Stimulated activated CD4-positive, alpha-beta T cell treated with anti-CD3 and anti-CD28 coated beads, Interleukin-15, amount 100 ng/mL, for 24 hours (primary cell): ENCODE measurements at regions not wholly inside any gene's neighbourhood (a gene's known extent, or its start where the extent isn't known, plus 50 kb on each side); places are given as distances from the start of the nearest gene placed in this dataset.
"Not testable (repeated sequence)": the region's sequence is repeated elsewhere in the genome, so short reads cannot be mapped to it uniquely, and the experiment has no call there.

Experiments used
- DNase-seq: peaks from one replicate; pipeline ENCODE4 v3.0.0-alpha.2; 2020

DNA sequence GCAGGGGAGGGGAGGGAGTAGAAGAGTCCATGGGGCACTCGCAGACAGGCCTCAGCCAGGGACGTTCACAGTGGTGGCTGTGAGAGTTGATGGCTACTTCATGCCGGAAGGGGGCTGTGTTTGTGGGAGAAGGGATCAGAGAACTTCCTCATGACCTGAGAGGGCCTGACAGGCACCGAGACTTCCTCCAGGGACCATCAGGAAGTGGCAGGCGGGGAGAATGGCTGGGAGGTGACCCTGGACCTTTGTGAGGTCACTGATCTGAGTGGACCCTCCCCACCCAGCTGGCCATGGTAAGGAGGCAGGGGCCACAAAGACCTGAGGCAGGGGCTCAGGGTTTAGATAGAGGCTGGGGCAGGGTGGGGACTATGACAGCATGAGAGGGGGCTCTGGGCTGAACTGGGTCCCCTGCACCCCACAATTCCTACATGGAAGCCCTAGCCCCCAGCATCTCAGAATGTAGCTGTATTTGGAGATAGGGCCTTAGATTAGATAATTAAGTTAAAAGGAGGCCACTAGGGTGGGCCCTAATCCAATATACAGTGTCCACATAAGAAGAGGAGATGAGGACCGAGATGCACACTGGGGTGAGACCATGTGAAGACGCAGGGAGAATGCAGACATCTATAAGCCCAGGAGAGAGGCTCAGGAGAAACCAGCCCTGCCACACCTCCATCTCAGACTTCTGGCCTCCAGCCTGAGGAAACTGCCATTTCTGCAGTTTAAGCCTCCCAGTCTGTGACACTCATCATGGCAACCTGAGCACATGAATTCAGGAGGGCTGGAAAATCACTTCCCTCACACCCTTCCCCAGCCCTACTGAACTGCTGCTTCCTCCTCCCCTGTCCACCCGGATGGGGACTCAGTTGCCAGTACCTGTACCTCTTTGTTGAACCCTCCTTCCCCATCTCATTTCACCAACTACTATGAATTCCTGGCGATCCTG is 273.9 kb upstream of the ZNF32 start:
- DNase-seq, result no peak

DNA sequence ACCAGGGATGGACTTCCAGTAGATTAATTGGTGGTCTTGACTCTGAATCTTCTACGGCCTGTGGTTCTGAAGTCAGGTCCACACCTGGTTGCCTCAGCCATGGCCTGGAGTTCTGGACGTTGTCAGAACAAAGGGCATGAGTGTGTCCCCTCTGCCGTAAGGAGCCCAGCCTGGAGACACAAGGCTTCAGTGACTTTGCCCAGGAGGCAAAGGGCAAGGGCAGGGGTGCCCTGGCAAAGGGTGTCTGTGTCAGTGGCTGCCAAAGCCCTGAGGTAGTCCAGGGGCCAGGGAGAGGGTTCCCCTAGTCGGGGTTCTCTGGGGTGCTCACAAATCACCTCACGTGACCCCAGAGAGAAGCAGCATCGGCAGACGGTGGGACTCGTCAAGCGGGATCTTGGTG is 273.2 kb upstream of the ZNF32 start:
- no peak for DNase-seq

- DNase-seq, result no peak
These were observed 272.8 kb upstream of the ZNF32 start for GRCh38 chr10:43921478-43921877.

GRCh38 chr10:43920236-43920758 is 271.6 kb upstream of the ZNF32 start:
- DNase-seq, result not testable (repeated sequence)

DNA sequence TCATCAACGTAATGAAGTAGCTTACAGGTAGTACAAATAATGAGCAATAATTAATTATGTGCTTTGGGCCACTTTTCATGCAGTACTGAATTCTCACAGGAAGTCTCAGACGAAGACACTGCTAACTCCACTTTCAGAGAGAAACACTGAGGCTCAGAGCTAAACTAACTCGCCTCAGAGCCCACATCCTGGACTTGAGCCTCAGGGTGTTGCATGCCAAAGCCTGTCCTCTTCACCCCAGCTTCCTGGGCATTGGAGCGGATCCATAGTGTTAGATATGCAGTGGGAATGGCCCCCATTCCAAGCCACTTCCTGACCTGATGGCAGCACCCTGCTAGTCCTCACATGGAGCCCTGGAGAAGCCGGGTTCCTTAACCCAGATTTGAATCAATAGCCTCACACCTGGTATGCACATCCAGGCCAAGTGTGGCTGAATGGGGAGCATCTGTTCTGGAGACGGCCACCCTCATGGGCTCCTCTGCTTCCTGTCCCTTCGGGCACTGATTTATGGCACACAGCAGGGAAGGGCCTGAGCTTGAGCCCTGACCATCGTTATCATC is 265.1 kb upstream of the ZNF32 start:
- no peak for DNase-seq

DNA sequence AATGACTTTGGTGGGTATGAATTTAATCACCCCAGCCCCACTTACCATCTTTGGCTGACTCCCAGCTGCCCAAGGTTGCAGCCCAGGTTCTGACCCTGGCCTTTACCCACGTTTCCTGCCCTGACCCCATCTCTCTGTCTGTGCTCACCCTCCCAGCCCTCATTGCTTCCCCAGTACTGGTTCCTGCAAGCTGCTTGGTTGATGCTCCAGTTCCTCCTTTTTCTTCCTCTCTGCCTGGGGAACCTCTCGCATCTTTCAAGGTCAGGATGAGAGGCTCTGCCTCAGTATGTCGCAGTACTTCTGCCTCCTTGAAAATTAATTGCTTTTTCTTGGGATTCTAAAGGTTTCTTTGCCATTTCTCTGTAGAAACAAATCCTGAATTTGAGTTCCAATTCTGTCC is 263.8 kb upstream of the ZNF32 start:
- DNase-seq, result no peak

DNA sequence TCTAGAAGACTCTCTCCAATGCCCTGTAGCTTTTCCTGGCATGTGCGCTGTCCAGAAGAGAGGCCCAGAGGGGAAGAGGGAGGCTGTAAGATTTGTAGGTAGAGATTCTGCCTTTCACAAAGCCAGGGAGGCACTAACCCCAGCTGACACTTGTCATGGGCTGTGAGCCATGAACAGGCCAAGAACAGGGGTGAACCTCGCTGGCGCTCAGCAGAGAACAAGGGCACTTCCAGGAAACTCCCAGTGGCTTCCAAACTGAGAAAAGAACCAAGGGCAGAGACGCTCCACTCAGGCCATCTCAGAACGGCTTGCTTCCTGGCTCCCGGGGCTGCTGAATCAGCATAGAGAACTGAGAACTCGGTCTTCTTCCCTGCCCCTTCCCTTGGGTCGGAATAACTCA is 257.8 kb upstream of the ZNF32 start:
- no peak for DNase-seq

DNA sequence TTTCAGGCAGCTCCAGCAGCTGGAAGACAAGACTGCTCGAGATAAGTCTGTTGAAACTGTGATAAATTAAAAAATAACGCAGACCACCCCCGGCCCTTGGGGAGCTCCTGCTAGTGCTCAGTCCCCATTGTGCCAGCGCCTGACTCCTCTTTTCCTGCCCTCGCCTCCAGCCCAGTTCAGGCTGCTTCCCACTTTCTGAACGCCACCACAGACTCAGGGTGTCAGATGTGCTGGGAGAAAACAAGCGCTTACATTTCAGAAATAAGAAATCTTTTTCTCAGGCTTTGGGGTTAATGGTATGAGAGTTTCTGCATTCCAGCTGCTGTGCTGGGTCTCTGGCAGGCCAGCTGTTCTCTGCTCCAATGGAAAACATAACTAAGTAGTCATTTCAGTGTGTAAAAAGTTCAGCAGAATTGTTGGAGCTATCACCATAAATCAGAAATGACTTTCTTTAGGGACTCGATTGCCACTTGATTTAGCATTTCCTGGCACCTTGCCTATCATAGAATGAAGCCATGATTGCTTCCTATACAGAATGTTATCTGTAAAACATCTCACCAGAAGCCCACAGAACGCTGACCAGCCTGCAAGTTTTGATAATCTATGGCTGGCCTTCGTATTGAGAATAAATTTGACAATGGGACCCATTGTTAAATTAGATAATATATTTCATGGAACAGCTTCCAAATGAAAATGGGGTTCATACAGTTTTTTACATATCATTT is 257.0 kb upstream of the ZNF32 start:
- no peak for DNase-seq

- DNase-seq, result no peak
These were observed 256.2 kb upstream of the ZNF32 start for GRCh38 chr10:43904844-43905243.

DNA sequence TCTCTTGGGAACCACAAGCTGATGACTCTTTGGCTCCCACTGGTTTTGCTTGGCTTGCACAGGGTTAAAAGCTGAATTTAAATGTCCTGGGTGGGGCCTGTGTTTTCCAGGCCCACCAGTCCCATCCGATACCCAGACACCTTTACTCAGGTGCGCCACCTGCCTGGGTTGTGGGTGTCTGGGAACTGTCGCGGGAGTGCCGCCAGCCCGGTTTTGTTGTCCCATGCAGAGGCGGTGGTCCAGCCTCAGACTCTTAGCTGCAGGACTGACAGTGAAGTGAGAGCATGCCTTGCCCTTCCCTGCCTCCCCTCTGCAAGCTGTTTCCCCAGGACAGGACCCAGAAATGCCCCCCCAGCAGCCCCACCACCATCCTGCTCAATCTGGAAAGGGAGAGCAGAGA is 255.6 kb upstream of the ZNF32 start:
- no peak for DNase-seq

GRCh38 chr10:43903451-43903850 is 254.8 kb upstream of the ZNF32 start:
- no peak for DNase-seq

GRCh38 chr10:43902842-43903241 is 254.2 kb upstream of the ZNF32 start:
- DNase-seq, result no peak

DNA sequence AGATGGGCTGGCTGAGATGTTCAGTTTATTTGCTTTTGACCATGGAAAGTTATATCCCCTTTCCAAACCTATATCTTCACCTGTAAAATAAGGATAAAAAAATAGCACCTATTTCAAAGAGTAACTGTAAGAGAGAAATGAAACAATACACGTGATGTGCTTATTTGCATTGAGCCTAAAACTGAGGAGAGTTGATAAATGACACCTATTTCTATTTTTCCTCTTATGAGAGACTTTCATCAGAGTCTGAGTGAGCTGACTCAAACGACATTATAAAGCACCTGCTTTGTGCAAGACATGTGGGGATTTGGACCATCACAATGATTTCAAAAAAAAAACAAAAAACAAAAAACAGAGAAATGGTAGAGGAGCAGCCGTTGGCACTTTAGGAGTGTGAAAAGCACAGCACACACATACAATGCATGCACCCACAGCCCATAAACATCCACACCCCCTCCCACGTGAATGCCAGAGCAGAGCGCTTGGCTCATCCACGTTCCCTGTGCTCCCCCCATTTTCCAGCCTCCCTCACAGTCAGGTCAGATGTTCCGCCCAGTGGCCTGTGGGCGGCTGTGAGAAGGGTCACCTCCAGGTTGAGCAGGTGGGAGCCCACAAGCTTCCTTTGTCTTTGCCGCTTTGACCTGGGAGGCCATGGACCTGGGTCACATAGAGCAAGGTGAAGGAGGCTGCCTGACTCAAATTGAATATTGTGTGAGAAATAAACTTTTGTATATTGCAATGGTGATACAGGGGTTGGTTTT is 253.2 kb upstream of the ZNF32 start:
- DNase-seq, result no peak

DNA sequence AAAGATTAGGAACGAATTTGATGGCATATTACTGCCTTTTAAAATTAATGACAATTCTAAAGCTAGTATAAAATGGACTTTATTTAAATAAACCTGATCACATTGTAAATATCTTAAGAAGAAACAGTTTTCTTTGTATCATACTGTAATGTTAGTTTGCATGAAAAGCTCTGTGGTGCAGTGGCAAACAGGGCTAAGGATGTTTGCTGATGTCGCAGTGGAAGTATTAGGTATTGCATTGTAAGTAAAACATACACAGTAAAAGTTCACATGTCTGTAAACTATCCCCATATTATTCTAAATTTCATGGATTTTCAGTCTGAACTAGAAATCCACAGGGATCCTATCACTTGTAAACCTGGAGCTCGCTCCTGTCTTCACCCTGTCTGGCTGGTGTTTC is 252.6 kb upstream of the ZNF32 start:
- DNase-seq, result no peak

GRCh38 chr10:43900571-43900970 is 251.9 kb upstream of the ZNF32 start:
- DNase-seq, result no peak

DNA sequence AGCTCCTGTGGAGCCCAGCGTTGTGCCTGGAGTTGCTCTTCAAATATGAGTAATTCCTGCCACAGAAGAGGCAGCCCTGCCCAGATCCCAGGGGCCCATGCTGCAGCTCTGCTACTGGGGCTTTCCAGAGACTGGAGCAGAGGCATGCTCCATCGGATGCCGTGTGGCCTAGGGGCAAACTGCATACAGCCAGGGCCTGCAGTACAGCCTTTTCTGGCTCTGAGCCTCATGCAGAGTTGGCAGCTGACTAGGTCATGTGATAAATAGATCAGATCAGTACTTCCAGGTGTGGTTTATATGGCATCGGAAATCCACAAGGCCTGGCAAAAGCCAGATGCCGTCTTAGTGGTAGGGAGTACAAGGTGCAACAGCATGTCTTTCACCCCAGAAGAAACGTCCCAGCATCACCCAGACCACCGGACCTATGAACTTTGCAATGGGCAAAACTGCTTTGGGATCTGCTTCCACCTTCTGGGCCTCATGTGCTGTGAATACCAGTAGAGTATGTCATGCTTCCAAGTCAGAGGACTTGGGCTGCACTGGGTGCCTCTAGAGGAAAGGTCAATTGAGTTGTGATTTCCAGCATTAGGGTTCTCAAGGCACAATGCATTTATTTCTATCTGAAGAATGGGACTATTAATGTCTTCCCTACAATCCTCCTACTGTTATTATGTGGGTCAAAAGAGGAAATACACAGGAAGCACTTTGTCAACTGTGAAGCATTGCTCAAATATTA is 250.7 kb upstream of the ZNF32 start:
- DNase-seq, result no peak

DNA sequence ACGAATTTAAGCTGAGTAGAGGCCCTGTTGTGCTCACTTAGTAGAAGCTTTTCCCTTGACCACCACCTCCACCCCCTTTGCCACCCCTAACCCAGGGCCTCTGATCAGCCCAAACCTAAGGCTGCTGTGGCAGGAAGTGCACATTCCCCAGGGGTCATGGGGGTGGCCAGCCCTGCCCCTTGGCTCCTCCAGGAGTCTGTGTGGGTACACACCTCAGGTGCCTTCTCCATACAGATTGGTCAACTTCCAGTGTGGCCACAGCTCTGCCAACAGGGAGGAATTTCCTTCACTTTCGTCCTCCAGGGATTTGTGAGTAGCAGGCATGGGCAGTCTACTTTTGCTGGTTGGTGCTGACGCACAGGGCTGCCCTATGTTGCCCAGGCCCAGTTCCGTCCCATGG is 249.9 kb upstream of the ZNF32 start:
- no peak for DNase-seq

DNA sequence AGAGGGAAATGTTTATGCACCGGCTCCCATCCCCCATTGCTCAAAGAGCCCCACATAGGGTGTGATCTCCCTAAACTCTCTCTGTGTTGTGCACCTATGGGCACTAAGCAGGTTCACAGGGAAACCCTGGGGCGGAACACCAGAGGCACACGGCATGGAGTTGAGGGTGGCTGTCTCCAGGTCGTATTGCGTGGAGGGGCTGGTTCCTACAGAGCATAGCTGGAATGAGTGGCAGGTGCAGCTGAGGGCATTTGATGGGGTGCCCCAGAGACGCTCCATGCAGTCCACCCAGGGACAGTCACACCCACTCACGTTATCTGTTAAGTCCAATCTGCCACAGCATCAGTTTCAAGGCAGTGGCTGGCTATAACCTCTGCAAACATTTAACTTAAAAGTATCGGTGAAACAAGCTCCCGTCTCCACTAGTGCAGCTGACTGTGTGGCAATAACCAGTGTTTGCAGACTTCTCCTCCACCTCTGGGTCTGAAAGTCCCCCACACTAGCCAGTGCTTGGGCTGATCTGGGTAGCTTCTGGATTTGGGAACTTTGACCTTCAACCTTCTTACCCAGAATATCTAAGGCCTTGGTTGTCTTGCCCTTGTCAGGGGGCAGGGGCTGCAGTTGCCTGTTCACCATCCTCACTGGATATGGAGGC is 249.2 kb upstream of the ZNF32 start:
- DNase-seq, result no peak

DNA sequence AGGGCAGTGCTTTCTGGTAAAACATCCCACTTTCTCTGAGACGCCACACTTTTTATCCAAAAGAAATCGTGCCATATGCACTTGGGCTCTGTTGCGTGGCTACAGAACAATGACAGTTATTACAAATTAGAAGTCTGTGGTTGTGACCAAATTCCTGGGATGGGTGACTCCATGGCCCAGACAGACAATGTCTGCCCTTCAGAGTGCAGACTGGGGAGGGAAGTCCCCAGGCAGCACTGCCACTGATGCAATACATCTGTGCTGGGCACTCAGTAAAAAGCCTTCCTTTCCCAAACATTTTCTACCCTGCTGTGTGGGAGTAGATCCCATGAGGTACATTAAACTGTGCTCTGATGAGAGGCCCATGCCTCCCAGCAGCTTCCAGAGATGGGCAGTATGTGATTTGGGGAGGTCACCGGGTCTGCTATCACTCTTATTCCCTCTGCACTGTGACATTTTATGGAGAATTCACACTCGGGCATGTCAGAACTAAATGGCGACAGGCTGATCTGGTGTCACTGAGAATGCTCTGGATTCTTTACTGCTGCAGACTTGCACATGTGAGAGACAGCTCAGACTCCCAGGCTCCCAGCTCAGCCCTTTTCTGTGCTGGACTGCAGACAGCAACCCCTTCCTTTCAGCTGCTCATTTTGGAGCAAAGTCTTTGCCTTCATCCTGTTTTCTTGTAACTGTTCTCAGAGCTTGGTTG is 243.5 kb upstream of the ZNF32 start:
- DNase-seq, result no peak

DNA sequence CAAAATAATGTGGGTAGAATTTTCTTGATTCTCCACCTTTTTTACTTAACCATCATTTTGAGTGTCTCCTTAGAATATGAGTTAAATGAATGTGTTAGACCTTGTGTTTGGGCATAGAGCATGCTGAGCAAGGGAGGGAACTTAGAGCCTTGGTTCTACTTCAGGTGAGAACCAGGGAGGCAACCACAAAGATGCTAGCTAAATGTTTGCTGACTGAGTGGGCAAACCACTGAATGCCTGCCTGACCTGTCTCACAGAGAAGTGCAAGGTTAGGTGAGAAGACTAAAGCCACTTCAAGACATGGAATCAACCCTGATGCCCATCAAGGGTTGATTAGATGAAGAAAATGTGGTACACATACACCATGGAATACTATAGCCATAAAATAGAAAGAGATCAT is 242.6 kb upstream of the ZNF32 start:
- DNase-seq, result no peak

GRCh38 chr10:43890124-43890523 is 241.4 kb upstream of the ZNF32 start:
- no peak for DNase-seq
